Embryonic facial prominence (tissue), 1 donor: ENCODE measurements at regions not wholly inside any gene's neighbourhood (a gene's known extent, or its start where the extent isn't known, plus 50 kb on each side); places are given as distances from the start of the nearest gene placed in this dataset.

Experiments used
- DNase-seq: peaks from one replicate; pipeline ENCODE4 v3.0.0-alpha.2; 2016; ENCODE audit errors: extremely low spot score

DNA sequence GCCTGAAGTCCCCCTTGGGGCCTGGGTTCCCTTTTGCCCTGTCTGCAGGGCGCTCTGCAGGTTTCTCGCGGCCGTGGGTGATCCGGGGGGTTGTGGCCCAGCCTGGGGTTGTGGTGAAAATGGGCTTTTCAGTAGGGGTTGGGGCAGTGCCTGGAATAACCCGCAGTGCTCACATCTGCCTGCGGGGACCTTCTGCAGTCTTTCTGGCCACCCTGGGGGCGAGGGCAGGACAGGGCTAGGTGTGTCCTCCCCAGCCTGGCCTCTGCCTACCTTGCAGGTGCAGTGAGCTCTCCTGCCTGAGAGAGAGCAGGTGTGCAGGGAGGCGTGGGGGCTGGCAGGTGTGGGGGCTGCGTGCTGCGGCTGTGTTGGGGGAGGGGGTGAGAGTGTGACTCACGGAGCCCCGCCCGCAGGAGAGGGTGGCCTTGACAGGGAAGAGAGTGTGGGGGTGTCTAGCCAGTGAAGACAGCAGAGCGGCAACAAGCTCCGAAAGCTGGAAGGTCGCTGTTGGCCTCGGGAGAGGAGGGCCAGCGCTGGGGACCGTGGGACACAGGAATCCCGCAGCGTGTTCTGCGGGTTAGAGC is 131.4 kb downstream of the MRPL36 start:
- DNase-seq = no peak

DNA sequence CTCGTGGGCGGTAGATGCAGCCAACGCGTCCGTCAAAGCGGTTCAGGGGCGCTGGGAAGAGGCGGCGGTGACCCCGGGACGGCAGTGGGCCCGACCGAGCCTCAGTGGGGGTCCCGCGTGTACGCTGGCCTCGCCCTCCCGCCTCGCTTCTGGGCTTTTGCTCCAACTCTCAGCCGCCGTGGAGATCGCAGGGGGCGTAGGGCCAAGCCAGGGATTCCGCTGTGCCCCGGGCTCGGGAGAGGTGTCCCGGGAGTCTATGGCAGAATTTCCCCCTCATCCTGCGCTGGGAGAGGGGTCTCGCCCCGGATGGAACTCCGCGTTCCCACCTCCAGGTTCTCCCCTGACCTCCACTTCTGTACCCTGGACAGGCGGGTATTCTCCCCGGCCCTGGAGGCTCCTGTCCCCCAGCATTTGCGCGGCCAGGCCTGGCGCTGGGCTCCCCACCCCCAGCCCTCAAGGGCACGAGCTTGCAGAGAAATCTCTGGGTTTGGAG is 131.9 kb downstream of the MRPL36 start:
- DNase-seq = no peak

DNA sequence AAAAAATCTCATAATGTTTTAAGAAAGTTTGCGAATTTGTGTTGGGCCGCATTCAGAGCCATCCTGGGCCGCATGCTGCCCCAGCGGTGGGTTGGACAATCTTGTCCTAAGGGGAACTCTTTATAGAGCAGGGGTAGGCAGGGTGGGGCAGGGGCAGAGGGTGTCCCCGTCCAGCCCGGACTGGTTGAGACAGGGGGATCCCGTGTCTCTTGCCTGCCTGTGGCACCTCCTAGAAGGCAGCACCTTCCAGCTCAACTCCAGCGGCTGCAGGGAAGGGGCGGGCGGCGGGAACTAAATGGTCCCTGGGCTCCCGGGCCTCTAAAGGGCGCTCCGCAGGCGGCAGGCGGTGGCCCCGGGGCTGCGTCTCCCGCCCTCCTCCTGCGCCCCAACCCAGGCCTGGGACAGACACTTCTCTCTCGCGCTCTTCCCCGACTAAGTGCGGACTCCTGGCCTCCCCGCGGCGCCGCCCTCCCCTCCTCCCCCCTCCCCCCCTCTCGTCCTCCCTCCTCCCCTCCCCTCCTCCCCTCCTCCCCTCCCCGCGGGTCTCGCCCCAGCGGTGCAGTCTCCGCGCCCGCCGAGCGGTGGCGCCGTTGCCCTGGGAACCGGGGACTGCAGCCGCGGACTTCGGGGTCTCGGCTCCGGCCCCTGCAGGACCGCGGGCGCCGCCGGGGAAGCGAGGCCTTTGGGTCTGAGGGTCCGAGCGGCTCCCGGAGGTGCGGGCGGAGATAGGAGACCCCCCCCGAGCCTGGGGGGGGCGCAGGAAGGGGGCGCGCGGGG is 132.6 kb downstream of the MRPL36 start:
- DNase-seq = peak; percentile 61

DNA sequence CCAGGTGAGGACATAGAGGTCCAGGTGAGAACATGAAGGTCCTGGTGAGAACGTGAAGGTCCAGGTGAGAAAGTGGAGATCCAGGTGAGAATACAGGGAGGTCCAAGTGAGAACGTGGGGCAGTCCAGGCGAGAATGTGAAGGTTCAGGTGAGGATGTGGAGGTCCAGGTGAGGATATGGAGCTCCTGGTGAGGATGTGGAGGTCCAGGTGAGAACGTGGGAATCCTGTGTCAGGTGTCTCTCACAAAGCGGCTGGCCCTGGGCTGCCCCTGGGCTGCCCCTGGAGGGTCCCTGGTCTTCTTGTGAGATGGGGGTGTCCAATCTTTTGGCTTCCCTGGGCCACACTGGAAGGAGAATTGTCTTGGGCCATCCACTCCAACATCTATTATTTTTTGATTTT is 133.4 kb downstream of the MRPL36 start:
- no peak for DNase-seq

DNA sequence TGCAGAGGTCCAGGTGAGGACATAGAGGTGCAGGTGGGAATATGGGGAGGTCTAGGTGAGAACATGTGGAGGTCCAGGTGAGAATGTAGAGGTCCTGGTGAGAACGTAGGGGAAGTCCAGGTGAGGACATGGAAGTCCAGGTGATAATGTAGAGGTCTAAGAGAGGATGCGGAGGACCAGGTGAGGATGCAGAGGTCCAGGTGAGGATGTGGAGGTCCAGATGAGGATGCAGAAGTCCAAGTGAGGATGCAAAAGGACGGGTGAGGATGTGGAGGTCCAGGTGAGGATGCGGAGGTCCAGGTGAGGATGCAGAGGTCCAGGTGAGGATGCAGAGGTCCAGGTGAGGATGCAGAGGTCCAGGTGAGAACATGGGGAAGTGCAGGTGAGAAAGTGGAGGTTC is 133.8 kb downstream of the MRPL36 start:
- no peak for DNase-seq

DNA sequence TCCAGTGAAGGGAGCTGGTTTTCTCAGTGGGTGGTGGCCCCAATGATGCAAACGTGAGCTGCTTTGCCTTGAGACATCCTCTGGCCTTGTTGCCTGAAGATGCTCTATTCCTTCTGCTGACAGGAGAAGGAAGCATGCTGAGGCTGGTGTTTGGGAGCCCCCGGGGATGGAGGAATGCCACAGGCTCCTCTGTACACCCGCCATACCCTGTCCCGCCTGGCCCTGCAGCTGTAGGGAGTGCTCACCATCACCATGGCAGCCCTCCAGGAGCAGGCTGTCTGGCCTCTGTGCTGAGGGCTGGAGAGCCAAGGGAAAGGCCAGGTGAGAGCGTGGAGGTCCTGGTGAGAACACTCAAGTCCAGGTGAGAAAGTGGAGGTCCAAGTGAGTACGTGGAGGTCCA is 134.4 kb downstream of the MRPL36 start:
- no peak for DNase-seq

DNA sequence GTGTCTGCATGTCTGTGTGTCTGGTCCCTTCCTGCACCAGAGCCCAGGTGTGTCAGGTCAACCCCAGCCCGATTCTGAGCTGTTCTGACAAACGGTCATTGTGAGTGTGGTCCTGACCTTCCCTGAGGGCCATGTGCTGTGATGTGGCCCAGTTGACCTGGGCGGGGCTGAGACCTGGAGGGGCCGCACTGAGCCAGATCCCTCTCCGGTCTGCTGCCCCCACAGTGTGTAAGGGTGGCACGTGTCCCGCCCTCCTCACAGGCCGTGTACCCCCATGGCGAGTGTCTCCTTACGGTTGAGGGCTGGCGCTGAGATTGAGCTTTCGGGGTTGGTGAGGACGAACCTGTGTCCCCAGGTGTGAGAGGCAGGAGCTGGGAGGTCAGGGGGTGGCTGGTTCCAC is 136.5 kb downstream of the MRPL36 start:
- DNase-seq = no peak

DNA sequence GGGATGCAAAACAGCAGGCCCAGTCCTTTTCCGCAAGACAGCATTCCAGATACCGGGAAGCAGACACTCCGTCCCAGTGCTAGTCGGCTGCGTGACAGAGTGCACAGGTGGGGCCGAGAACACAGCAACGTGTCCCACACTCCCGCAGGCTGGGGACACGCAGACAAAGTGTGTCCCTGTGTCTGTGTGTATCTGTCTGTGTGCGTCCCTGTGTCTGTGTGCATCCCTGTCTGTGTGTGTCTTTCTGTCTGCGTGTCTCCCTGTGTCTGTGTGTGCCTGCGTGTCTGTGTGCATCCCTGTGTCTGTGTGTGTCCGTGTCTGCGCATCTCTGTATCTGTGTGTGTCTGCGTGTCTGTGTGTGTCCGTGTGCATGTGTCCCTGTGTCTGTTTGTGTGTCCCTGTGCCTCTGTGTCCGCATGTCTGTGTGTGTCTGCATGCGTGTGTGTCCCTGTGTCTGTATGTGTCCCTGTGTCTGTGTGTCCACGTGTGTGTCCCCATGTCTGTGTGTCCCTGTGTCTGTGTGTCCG is 137.0 kb downstream of the MRPL36 start:
- no peak for DNase-seq

DNA sequence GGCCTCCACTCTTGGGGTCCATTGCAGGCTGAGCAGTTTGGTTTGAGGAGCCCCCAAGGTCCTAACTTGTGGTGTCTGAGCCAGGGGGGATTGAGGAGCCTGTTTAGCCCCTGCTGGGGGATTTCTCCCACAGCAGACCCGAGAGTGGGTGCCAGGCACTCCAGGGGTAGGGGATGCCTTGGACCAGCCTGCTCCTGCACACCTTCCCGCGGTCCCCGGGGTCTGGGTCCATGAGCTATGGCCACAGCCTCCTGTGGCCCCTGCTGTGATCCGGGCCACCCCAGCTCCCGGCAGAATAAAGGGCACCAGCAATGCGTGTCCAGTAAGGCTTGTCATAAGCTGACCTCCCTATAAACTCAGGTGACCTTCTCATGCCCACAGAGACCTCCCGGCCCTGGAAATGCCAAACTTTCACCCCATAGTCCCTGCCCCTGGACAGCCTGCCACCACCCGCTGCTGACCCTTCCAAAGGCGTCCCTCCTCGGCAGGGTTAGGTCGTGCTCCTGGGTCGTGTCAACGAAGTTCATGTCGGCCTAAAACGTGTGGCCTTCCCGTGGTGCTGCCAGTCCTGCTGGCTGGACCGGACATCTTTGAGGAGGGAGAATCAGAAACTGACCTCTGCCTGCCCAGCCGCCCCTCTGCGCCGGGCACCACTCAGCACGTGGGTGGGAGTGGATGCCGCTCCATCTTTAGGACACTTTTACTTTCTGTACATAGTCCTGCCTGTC is 137.6 kb downstream of the MRPL36 start:
- no peak for DNase-seq

DNA sequence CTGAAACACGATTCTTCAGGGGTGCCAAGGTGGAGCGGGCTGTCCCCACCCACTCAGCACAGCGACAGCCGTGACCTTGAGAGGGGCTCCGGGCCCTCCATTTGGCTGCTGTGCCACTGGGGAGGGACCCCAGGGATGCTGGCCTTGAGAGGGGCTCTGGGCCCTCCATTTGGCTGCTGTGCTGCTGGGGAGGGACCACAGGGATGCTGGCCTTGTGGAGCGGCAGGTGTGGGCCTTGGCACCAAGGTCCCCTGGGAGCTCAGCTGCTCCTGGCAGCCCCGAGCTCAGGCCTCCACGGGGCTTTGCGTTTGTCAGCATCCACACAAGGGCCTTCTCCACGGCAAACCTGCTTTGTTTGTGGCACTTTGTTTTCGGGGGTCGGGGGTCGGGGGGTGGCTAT is 137.6 kb upstream of the LPCAT1 start:
- DNase-seq = no peak

DNA sequence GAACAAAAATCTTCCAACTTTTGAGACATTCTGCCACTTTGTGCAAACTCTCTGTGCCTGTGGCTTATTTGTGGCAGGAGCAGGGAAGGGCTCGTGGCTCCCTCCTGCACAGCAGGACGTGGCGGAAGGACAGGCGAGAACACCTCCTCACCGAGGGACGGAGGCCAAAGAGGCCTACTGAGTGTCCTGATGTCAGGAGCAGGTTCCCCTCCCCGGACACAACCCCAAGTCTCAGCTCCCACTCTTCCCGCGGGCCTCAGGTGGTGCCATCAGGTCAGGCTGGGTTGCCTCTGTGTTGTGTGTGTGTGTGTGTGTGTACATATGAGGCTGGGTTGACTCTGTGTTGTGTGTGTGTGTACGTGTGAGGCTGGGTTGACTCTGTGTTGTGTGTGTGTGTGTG is 136.8 kb upstream of the LPCAT1 start:
- no peak for DNase-seq

DNA sequence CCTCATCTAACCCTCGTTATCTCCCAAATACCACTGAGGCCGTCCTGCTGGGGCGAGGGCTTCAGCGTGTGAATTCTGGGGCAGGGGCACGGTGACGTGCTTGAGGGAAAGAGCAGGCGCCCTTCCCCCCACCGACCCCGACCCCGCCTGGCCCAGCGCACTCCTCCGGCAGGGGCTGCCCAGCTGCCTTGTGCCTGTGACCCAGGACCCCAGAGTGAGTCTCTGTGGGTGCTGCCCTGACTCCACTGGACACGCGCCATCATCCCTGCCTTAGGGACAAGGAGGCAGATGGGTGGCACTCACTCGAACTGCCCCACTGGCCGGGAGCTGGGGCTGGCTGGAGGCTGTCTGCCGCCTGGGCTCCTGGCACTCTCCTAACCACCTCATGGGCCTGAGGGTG is 136.2 kb upstream of the LPCAT1 start:
- DNase-seq = no peak

DNA sequence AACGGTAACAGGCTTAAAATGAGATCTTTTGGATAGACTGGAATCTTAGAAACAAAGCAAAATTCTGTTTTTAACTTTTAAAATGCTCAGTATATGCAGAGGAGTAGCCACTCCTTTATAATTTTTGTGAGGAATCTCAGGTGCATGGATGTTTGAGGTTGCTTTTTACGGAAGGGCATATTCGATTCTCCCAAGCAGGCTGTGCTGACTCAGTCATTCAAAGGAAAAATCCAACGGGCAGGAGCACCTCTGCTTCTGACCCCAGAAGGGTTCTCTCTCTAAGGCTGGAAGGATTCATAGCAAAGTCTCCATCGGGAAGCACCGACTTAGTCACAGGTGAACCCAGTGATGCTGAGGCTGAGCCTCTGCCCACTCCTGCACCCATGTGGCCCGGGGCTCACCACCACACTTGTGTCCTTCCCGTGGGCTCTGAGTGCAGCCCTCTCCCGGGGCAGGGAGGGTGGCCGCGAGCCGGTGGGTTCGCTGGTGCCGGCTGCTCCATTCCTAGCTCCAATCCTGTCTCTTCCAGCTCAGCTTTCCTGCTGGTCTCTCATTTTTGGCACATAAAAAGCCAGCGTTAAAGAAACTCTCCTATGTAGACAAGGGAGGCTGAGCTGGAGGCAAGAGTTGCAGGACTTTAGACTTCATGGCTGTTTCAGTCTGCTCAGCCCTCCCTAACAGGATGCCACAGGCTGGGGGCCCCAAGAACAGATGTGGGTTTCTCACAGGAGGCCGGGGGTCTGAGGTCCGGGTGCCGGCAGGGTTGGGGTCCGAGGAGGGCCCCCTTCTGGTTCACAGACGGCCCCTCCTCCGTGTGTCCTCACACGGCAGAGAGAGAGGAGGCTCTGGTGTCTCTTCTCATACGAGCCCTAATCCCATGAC is 135.6 kb upstream of the LPCAT1 start:
- no peak for DNase-seq

DNA sequence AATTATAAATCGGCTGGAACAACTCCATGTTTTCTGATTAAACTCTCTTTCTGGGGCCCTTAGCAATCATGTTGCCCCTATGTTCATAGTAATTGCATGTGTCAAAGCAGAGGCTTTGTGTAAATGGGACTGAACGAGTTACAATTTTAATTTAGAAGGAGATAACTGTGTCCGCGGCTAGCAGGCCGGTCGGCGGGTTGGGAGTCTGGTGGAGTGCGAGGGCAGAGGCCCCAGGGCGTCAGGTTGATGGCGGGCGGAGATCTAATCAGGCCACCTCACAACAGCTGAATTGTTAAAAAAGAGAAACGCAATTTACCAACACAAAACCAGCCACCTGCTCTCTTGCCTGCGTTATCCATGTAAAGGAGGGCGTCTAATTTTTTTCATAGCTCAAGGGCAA is 134.9 kb upstream of the LPCAT1 start:
- DNase-seq = no peak

DNA sequence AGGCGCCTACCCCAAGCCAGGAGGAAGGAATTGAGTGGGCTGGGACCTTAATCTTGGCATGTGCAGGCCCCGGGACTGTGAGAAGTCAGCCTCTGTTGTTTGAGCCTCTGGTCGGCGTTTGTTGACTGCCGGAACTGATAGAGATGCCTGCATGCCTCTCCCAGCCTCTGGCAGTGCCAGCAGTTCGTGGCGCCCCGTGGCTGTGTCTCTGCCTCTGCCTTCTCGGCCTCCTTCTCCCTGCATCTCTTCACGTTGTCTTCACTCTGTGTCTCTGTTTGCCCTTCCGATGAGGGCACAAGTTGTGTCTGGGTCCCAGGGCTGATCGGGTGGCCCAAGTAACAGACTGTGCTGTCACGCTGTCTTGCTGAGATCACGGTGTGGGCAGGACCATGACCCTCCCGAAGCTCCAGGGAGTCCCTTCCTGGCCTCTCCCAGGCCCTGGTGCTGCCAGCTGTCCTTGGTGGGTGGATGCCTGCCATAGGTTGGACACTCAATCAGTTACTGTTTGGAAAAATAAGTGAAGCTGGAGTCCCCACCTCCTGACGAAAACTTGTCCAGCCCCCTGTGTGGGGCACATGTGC is 133.5 kb upstream of the LPCAT1 start:
- DNase-seq = no peak

DNA sequence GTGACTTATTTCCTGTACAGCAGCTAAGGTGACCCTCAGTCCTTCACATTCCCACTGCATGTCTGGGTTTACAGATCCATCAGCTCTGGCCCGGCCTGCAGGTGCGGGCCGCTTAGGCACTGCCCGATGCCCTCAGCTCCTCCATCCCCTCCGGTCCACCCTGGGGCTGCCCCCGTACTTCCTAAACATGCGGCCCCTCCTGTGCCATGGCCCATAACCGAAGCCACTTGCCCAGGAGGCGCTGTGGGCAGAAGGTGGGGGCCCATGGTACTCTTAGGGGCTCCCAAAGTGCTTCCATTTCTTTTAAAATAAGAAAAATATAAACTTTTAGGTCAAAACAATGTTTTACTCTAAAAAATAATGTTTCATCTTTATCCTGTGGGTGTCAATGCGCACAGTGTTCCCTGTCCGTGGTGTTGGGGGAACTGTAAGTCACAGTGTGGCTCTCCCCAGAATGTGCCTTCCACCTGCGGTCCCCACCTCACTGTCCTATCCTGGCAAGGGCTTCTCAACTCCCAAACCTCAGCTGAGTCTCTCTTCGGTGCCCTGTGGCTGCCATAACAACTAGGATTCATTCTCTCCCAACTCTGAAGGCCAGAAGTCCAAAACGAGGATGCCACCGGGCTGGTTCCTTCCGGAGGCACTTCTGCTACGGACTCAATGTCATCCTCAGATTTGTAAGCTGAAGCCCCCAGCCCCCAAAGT is 132.7 kb upstream of the LPCAT1 start:
- DNase-seq = no peak

DNA sequence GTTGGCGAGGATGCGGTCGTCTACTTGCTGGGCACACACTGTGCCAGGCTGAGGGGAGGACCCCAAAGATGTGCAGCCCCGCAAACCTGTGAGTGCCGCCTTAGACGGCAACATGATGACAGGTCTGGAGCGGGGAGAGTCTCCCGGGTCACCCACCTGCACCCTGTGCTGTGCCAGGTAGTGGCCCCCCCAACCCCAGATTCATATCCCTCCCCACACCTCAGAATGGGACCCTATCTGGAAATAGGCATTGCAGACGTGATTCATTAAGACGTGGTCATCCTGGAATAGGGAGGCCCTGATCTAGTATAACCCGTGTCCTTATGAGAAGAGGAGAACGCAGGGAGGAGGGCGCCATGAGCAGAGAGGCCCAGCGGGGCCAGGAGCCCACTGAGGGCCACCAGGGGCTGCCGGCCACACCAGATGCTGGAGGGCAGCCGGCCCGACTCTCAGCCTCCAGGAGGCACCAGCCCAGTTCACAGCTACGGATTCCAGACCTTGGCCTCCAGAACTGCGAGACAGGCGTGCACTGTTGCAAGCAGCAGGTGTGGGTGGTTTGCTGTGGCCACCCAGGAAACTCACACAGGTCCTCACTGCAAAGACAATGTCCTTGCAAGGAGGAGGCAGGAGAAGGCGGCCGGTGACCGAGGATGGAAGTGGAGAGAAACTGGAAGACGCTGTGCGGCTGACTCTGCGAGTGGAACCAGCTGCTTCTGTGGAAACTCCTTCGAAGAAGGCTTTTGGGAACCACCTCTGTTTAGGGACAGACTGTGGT is 131.9 kb upstream of the LPCAT1 start:
- DNase-seq = no peak

DNA sequence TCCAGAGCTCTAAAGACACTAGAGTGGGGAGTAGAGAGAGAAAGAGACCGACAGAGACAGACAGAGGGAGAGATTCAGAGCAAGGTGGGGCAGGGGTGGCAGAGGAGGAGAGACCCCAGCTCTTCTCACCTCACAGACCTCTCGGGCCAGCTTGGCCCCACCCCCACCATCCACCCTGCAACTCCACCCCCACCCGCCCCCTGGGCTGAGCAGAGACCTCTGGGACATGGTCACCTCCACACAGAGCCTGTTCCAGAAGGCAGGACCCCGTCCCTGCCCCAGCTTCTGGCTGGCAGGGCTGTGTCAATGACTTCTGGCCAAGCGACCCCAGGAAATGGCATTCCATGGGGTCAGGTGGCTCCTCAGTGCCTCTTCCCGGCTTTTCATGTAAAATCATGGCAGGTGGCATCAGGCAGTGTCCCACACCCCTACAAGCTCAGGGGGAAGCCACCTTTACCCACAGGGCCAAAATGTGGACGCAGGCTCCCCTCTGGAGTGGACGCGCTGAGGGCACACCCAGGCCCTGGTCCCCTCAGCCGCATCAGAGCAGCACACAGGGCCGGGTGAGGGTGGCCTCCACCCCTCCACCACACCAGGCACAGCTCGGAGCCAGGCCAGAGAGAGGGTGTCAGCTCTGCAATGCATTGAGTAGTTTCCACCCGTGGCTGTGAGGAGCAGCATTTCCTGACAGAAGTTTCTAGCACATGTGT is 131.2 kb upstream of the LPCAT1 start:
- no peak for DNase-seq
